ENCODE measurements at regions not wholly inside any gene's neighbourhood (a gene's known extent, or its start where the extent isn't known, plus 50 kb on each side); places are given as distances from the start of the nearest gene placed in this dataset.
A peak's percentile ranks its signal among the peaks of the same experiment; 100 is the strongest.

DNA sequence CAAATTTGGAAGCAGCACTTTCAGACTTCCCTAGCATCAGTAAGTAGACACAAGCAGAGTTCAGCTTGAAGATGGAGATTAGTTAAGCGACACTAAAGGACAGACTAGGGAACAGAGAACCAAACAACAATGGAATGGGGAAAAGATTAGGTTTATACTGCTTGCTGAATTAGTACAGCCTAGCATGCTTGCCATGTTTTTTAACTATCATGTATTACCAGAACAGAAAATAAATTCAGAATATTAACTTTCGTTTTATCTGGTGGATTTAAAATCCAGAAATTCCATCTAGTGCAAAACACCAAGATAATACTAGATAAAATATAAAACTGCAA is 451.5 kb upstream of the SLC10A2 start:
- H3K36me3 ChIP-seq (ENCODE audit: control insufficient read depth in 3 of 3, insufficient read depth in 2 of 3, low read depth in 1 of 3, low read length in 3 of 3) = no peaks in the 10 kb centered on the region
- peaks cover 0 to 12% (median 2%) of the 10 kb centered on the region in 3 donors for H3K4me1 ChIP-seq (ENCODE audit: control insufficient read depth in 3 of 3, insufficient read depth in 2 of 3, low read depth in 1 of 3, low read length in 2 of 3)
- H3K27ac ChIP-seq (ENCODE audit: low read depth in 1 of 3, low read length in 2 of 3) = peak overlapping the region in 2 of 3 donors; percentile 3 to 68
- no peak overlapping the region for H3K4me3 ChIP-seq (ENCODE audit: low read depth in 1 of 3, low read length in 3 of 3)
- DNase-seq (no peak), FAIRE-seq (no peak)
- no peaks in the 10 kb centered on the region for H3K27me3 ChIP-seq (ENCODE audit: control insufficient read depth in 3 of 3, insufficient read depth in 3 of 3, low read length in 3 of 3)
- WGBS, 3 donors = 15 to 58% (median 20%) methylated on average over 2 of the region's 2 CpGs
- H3K9me3 ChIP-seq (ENCODE audit: control insufficient read depth in 2 of 2, insufficient read depth in 1 of 2, low read depth in 1 of 2, low read length in 1 of 2) = no peaks in the 10 kb centered on the region

DNA sequence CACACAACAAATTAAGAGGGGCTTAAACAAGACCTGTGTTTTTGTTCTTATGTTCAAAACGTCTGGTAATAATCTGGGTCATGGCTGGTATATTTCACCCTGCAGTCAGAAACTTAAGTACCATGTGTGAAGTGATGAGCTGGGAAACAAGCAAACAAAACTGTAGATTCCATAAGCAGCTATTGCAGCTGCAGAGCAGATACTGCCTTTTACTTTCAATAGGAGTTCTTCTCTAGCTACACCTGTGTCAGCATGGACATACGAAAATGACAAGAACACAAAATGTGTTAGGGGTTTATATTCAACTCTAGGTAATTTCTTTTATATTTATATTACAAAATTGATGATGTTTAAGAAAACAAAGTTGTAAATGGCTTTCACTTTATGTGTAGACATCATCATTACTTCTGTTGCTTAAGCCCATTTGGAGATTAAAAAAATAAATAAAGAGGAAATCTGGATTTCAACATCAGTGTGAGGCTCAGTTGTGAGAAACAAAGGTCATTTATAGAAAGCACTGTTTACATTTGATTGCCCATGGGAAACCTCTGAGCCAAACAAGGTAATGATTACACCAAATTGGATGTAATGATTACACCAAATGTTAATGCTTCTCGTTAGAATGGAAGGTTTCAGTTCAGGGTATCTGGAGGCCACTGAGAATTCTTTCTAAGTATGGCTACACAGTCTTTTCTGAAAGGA is 451.0 kb upstream of the SLC10A2 start:
- peaks cover 0 to 12% (median 2%) of the 10 kb centered on the region in 3 donors for H3K4me1 ChIP-seq (ENCODE audit: control insufficient read depth in 3 of 3, insufficient read depth in 2 of 3, low read depth in 1 of 3, low read length in 2 of 3)
- no peaks in the 10 kb centered on the region for H3K27me3 ChIP-seq (ENCODE audit: control insufficient read depth in 3 of 3, insufficient read depth in 3 of 3, low read length in 3 of 3)
- no peaks in the 10 kb centered on the region for H3K36me3 ChIP-seq (ENCODE audit: control insufficient read depth in 3 of 3, insufficient read depth in 2 of 3, low read depth in 1 of 3, low read length in 3 of 3)
- no peaks in the 10 kb centered on the region for H3K9me3 ChIP-seq (ENCODE audit: control insufficient read depth in 2 of 2, insufficient read depth in 1 of 2, low read depth in 1 of 2, low read length in 1 of 2)
- no peak overlapping the region for H3K4me3 ChIP-seq (ENCODE audit: low read depth in 1 of 3, low read length in 3 of 3)
- peak; percentile 83 to 89 for DNase-seq
- 6 to 34% (median 16%) methylated on average over 3 of the region's 3 CpGs for WGBS, 3 donors
- peak overlapping the region in 2 of 3 donors; percentile 3 to 68 for H3K27ac ChIP-seq (ENCODE audit: low read depth in 1 of 3, low read length in 2 of 3)
- FAIRE-seq = peak; percentile 15

DNA sequence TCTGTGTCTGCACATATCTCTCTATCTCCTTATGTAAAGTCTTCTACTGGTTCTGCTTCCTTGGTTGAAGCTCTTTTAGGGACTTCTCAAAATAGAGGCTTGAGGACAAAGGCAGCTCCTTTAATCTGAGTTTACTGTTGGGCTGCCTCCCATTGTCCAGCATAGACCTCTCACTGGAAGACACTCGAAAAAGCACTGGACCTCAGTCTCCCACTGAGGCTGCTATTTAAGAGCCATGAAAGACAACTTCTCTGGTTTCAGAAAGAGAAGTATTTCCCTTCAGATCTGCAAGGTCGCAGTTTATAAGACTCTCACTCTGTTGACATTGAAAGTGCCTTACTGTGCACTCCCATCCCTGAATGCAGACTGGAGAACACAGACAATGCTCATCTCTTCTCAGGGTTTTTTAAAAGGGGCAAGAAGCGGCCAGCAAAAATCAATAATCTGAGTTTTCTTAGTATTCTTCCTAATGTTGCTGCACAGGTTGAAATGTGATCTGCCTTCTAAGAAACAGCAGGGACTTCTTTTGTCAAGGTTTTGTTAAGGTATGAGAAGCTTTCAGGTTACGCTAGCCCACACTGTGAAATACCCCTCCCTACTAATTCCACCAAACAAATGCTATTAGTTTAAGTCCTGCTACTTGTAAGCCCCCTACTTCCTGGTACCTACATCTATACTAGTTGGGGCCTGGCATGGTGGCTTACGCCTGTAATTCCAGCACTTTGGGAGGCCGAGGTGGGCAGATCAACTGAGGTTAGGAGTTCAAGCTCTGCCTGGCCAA is 450.0 kb upstream of the SLC10A2 start:
- Histone ChIP-seq H3K4me3 (ENCODE audit: low read depth in 1 of 3, low read length in 3 of 3) (no peak overlapping the region), H3K9me3 (ENCODE audit: control insufficient read depth in 2 of 2, insufficient read depth in 1 of 2, low read depth in 1 of 2, low read length in 1 of 2) (no peaks in the 10 kb centered on the region), H3K36me3 (ENCODE audit: control insufficient read depth in 3 of 3, insufficient read depth in 2 of 3, low read depth in 1 of 3, low read length in 3 of 3) (no peaks in the 10 kb centered on the region), H3K4me1 (ENCODE audit: control insufficient read depth in 3 of 3, insufficient read depth in 2 of 3, low read depth in 1 of 3, low read length in 2 of 3) (peaks cover 0 to 12% (median 2%) of the 10 kb centered on the region in 3 donors), H3K27me3 (ENCODE audit: control insufficient read depth in 3 of 3, insufficient read depth in 3 of 3, low read length in 3 of 3) (no peaks in the 10 kb centered on the region), H3K27ac (ENCODE audit: low read depth in 1 of 3, low read length in 2 of 3) (no peak overlapping the region)
- 75 to 84% (median 79%) methylated on average over 6 of the region's 6 CpGs for WGBS, 3 donors
- DNase-seq (no peak), FAIRE-seq (no peak)

DNA sequence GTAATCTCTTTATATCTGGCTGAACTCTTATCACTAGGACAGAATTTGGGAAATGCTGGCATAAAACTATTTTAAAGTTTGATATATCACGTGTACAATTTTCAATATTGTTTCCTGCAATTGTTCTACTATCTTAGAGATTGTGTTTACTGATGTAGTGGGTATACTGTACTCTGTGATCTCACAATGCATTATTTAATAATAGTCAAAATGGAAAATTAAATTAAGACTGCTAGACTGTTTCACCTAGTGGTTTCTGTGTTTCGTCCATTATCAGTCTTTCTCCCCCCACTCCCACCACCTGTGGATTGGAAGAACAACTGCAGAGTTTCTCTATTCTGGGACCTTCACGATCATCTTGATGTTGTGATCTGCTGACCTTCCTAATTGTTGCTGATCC is 449.2 kb upstream of the SLC10A2 start:
- Histone ChIP-seq H3K4me3 (ENCODE audit: low read depth in 1 of 3, low read length in 3 of 3) (no peak overlapping the region), H3K9me3 (ENCODE audit: control insufficient read depth in 2 of 2, insufficient read depth in 1 of 2, low read depth in 1 of 2, low read length in 1 of 2) (no peaks in the 10 kb centered on the region), H3K4me1 (ENCODE audit: control insufficient read depth in 3 of 3, insufficient read depth in 2 of 3, low read depth in 1 of 3, low read length in 2 of 3) (peaks cover 0 to 12% (median 2%) of the 10 kb centered on the region in 3 donors), H3K27ac (ENCODE audit: low read depth in 1 of 3, low read length in 2 of 3) (no peak overlapping the region), H3K36me3 (ENCODE audit: control insufficient read depth in 3 of 3, insufficient read depth in 2 of 3, low read depth in 1 of 3, low read length in 3 of 3) (no peaks in the 10 kb centered on the region), H3K27me3 (ENCODE audit: control insufficient read depth in 3 of 3, insufficient read depth in 3 of 3, low read length in 3 of 3) (no peaks in the 10 kb centered on the region)
- no peak for FAIRE-seq
- 65 to 73% (median 70%) methylated on average over 3 of the region's 3 CpGs for WGBS, 3 donors
- DNase-seq = no peak

DNA sequence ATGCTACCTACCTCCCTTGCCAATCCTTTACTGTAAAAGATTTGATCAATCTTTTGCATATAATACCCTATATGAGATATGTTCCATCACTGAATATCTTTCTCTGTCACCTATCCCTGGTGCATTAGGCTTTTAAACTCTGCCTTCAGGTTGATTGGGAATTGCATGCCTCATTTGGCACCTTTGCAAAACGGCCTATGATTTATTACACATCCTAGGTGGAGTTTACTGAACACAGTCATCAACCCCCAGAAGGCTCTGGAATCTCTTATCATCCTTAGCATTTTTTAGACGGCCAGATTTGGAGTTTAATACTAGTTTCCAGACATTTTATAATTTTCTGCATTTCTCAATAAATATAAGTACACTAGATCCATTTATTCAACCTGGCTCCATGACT is 448.4 kb upstream of the SLC10A2 start:
- WGBS, 3 donors = 3 to 33% (median 6%) methylated on average over 2 of the region's 2 CpGs
- H3K4me1 ChIP-seq (ENCODE audit: control insufficient read depth in 3 of 3, insufficient read depth in 2 of 3, low read depth in 1 of 3, low read length in 2 of 3) = peaks cover 0 to 12% (median 2%) of the 10 kb centered on the region in 3 donors
- H3K9me3 ChIP-seq (ENCODE audit: control insufficient read depth in 2 of 2, insufficient read depth in 1 of 2, low read depth in 1 of 2, low read length in 1 of 2) = no peaks in the 10 kb centered on the region
- DNase-seq = no peak
- H3K4me3 ChIP-seq (ENCODE audit: low read depth in 1 of 3, low read length in 3 of 3) = no peak overlapping the region
- H3K27me3 ChIP-seq (ENCODE audit: control insufficient read depth in 3 of 3, insufficient read depth in 3 of 3, low read length in 3 of 3) = no peaks in the 10 kb centered on the region
- FAIRE-seq = no peak
- H3K27ac ChIP-seq (ENCODE audit: low read depth in 1 of 3, low read length in 2 of 3) = no peak overlapping the region
- no peaks in the 10 kb centered on the region for H3K36me3 ChIP-seq (ENCODE audit: control insufficient read depth in 3 of 3, insufficient read depth in 2 of 3, low read depth in 1 of 3, low read length in 3 of 3)

DNA sequence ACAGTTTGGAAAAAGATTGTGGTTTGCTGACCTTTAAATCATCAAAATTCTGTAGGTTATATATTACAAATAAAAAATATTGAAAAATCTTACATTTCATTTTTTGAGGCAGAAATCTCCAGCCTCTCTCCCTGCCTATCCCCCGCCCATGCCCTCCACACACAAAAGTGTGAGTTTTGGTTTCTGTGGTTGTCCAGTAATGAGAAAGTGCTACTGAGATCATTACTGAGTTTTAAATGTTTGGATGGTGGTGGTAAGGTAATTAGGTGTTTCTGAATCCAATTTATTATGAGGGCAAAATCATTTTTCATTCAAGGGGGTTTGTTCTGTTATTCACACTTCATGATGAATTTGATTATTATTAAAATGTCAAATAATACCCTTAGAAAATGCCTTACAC is 448.0 kb upstream of the SLC10A2 start:
- FAIRE-seq (no peak), DNase-seq (no peak)
- no peaks in the 10 kb centered on the region for H3K27me3 ChIP-seq (ENCODE audit: control insufficient read depth in 3 of 3, insufficient read depth in 3 of 3, low read length in 3 of 3)
- no peak overlapping the region for H3K4me3 ChIP-seq (ENCODE audit: low read depth in 1 of 3, low read length in 3 of 3)
- peaks cover 0 to 12% (median 2%) of the 10 kb centered on the region in 3 donors for H3K4me1 ChIP-seq (ENCODE audit: control insufficient read depth in 3 of 3, insufficient read depth in 2 of 3, low read depth in 1 of 3, low read length in 2 of 3)
- H3K36me3 ChIP-seq (ENCODE audit: control insufficient read depth in 3 of 3, insufficient read depth in 2 of 3, low read depth in 1 of 3, low read length in 3 of 3) = no peaks in the 10 kb centered on the region
- no peak overlapping the region for H3K27ac ChIP-seq (ENCODE audit: low read depth in 1 of 3, low read length in 2 of 3)
- no peaks in the 10 kb centered on the region for H3K9me3 ChIP-seq (ENCODE audit: control insufficient read depth in 2 of 2, insufficient read depth in 1 of 2, low read depth in 1 of 2, low read length in 1 of 2)
- 87 to 96% (median 88%) methylated on average over 1 of the region's 1 CpG for WGBS, 3 donors

DNA sequence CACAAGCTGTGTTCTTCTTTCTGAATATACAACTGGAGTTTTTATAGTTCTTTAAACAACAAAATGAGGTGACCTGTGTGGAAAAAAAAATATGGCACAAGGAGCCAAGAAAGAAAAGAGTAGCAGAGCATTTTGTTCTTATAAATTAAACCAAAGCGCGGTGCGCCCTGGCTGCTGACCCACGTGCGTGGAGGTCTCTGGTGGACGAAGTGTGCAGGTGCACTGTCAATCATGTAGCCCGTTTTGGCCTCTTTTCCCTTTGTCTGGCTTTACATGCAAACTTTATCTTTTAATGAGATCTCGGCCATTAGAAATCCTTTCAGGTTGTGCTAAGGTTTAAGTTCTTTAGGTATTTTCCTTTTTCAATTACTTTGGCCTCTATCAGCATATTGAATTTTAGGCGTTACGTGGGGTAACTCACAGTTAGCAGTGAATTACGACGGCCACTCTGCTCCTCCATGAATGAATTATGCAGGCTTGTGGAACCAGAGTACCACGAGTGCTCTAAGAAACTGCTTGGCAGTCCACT is 443.9 kb upstream of the SLC10A2 start:
- Histone ChIP-seq H3K27ac (ENCODE audit: low read depth in 1 of 3, low read length in 2 of 3) (no peak overlapping the region), H3K4me1 (ENCODE audit: control insufficient read depth in 3 of 3, insufficient read depth in 2 of 3, low read depth in 1 of 3, low read length in 2 of 3) (no peaks in the 10 kb centered on the region), H3K4me3 (ENCODE audit: low read depth in 1 of 3, low read length in 3 of 3) (no peak overlapping the region), H3K36me3 (ENCODE audit: control insufficient read depth in 3 of 3, insufficient read depth in 2 of 3, low read depth in 1 of 3, low read length in 3 of 3) (no peaks in the 10 kb centered on the region), H3K27me3 (ENCODE audit: control insufficient read depth in 3 of 3, insufficient read depth in 3 of 3, low read length in 3 of 3) (no peaks in the 10 kb centered on the region), H3K9me3 (ENCODE audit: control insufficient read depth in 2 of 2, insufficient read depth in 1 of 2, low read depth in 1 of 2, low read length in 1 of 2) (no peaks in the 10 kb centered on the region)
- WGBS, 3 donors = 85 to 92% (median 88%) methylated on average over 13 of the region's 13 CpGs
- FAIRE-seq (no peak), DNase-seq (no peak)

DNA sequence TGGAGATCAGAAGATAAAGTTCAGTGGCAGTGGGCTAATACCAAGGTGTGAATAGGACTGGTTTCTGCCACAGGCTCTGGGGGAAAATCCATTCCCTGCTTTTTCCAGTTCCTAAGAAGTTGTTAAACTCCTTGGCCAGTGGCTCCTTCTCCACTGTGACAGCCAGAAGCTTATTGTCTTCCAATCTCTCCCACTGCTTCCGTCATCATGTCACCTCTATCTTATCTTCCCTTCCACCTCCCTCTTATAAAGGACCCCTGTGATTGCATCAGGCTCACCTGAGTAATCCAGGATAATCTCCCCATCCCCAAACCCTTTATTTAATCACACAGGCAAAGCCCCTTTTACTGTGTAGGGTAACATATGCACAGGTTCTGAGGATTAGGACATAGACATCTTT is 431.2 kb upstream of the SLC10A2 start:
- no peak for FAIRE-seq
- DNase-seq = no peak
- Histone ChIP-seq H3K27ac (ENCODE audit: low read depth in 1 of 3, low read length in 2 of 3) (no peak overlapping the region), H3K4me1 (ENCODE audit: control insufficient read depth in 3 of 3, insufficient read depth in 2 of 3, low read depth in 1 of 3, low read length in 2 of 3) (no peaks in the 10 kb centered on the region), H3K9me3 (ENCODE audit: control insufficient read depth in 2 of 2, insufficient read depth in 1 of 2, low read depth in 1 of 2, low read length in 1 of 2) (peaks cover 0 to 6% of the 10 kb centered on the region in 2 donors), H3K27me3 (ENCODE audit: control insufficient read depth in 3 of 3, insufficient read depth in 3 of 3, low read length in 3 of 3) (no peaks in the 10 kb centered on the region), H3K36me3 (ENCODE audit: control insufficient read depth in 3 of 3, insufficient read depth in 2 of 3, low read depth in 1 of 3, low read length in 3 of 3) (no peaks in the 10 kb centered on the region), H3K4me3 (ENCODE audit: low read depth in 1 of 3, low read length in 3 of 3) (no peak overlapping the region)
- WGBS, 3 donors = 84 to 95% (median 91%) methylated on average over 1 of the region's 1 CpG
